Loucy (cell line): ENCODE measurements at regions not wholly inside any gene's neighbourhood (a gene's known extent, or its start where the extent isn't known, plus 50 kb on each side); places are given as distances from the start of the nearest gene placed in this dataset.

Source experiments
- H2AFZ ChIP-seq: fragments of 200-600 bp; sonication (generic); 2 replicates; pipeline ENCODE4 v1.6.0; 2016; ENCODE audit warnings: antibody characterized with exemption, mild to moderate bottlenecking, low read length, moderate library complexity
- H3F3A ChIP-seq: fragments of 200-600 bp; 2 replicates; pipeline ENCODE4 v1.6.0; 2016; ENCODE audit warnings: antibody characterized with exemption, low read depth, mild to moderate bottlenecking
- H3K27me3 ChIP-seq: fragments of 200-600 bp; sonication (generic); 2 replicates; pipeline ENCODE4 v1.6.1; 2014; ENCODE audit warnings: low read length, mild to moderate bottlenecking; ENCODE audit not compliant: insufficient read depth, poor library complexity, severe bottlenecking
- H3K36me3 ChIP-seq: fragments of 200-600 bp; sonication (generic); 2 replicates; pipeline ENCODE4 v1.6.1; 2016; ENCODE audit warnings: low read length; ENCODE audit not compliant: insufficient read depth
- H3K4me1 ChIP-seq: fragments of 200-600 bp; sonication (generic); 2 replicates; pipeline ENCODE4 v1.5.1; 2014; ENCODE audit warnings: low read length, mild to moderate bottlenecking; ENCODE audit not compliant: insufficient read depth, poor library complexity, severe bottlenecking
- H3K4me2 ChIP-seq: fragments of 200-600 bp; sonication (generic); 2 replicates; pipeline ENCODE4 v1.6.0; 2014; ENCODE audit warnings: antibody characterized with exemption, low read length, low read depth, mild to moderate bottlenecking; ENCODE audit not compliant: poor library complexity, severe bottlenecking
- H3K4me3 ChIP-seq: fragments of 200-600 bp; sonication (generic); 2 replicates; pipeline ENCODE4 v1.5.1; 2014; ENCODE audit warnings: low read length, mild to moderate bottlenecking, mixed read lengths; ENCODE audit not compliant: poor library complexity, severe bottlenecking
- H3K79me2 ChIP-seq: fragments of 200-600 bp; sonication (generic); 2 replicates; pipeline ENCODE4 v1.6.1; 2014; ENCODE audit warnings: low read length; ENCODE audit not compliant: insufficient read depth
- H3K9ac ChIP-seq: fragments of 200-600 bp; sonication (generic); 2 replicates; pipeline ENCODE4 v1.6.0; 2014; ENCODE audit warnings: mild to moderate bottlenecking, low read depth, low read length, moderate library complexity; ENCODE audit not compliant: poor library complexity, severe bottlenecking
- H3K9me2 ChIP-seq: fragments of 200-600 bp; sonication (generic); replicated peaks from 2 replicates; pipeline ENCODE4 v1.6.1; 2016; ENCODE audit warnings: low read depth, low read length, mixed read lengths
- H3K9me3 ChIP-seq: fragments of 200-600 bp; sonication (generic); 2 replicates; pipeline ENCODE4 v1.6.1; 2014; ENCODE audit warnings: mild to moderate bottlenecking, antibody characterized with exemption, low read length, low read depth; ENCODE audit not compliant: insufficient read depth
- H4K20me1 ChIP-seq: fragments of 200-600 bp; sonication (generic); 2 replicates; pipeline ENCODE4 v1.6.0; 2014; ENCODE audit warnings: antibody characterized with exemption, low read length, mild to moderate bottlenecking; ENCODE audit not compliant: insufficient read depth, poor library complexity, severe bottlenecking
- CTCF ChIP-seq: fragments of 200-600 bp; sonication (generic); conservative IDR thresholded peaks from 2 replicates; pipeline ENCODE4 v1.5.1; 2014; ENCODE audit warnings: mild to moderate bottlenecking, antibody characterized with exemption, low read length
- EZH2phosphoT487 ChIP-seq: fragments of 200-600 bp; IDR thresholded peaks from 2 replicates; pipeline ENCODE4 v1.6.1; 2018; ENCODE audit warnings: antibody characterized with exemption, mild to moderate bottlenecking, moderate library complexity, borderline replicate concordance

- TF ChIP-seq EZH2phosphoT487 (no peak), CTCF (no peak)
- no peaks in the 10 kb centered on the region for H3K27me3 ChIP-seq
- no peak overlapping the region for H3K4me3 ChIP-seq
- no peaks in the 10 kb centered on the region for H4K20me1 ChIP-seq
- H3K9me2 ChIP-seq, result no peaks in the 10 kb centered on the region
- H3K36me3 ChIP-seq, result no peaks in the 10 kb centered on the region
- no peaks in the 10 kb centered on the region for H3K79me2 ChIP-seq
- no peaks in the 10 kb centered on the region for H3K9me3 ChIP-seq
- H3F3A ChIP-seq, result no peaks in the 10 kb centered on the region
- H2AFZ ChIP-seq, result no peak overlapping the region
- H3K4me1 ChIP-seq, result no peaks in the 10 kb centered on the region
- no peak overlapping the region for H3K4me2 ChIP-seq
- no peak overlapping the region for H3K9ac ChIP-seq
Observed at GRCh38 chr20:20904501-20904831, 192.0 kb upstream of the RALGAPA2 start.

- Histone ChIP-seq H3K79me2 (no peaks in the 10 kb centered on the region), H3F3A (no peaks in the 10 kb centered on the region)
- no peak for TF ChIP-seq CTCF
- TF ChIP-seq EZH2phosphoT487, result no peak
Observed at GRCh38 chr20:20903773-20904500, 191.5 kb upstream of the RALGAPA2 start.

GRCh38 chr20:20897922-20898321 is 185.5 kb upstream of the RALGAPA2 start:
- no peaks in the 10 kb centered on the region for H3K9me3 ChIP-seq
- H2AFZ ChIP-seq, result no peak overlapping the region
- no peaks in the 10 kb centered on the region for H3K79me2 ChIP-seq
- H3F3A ChIP-seq, result no peaks in the 10 kb centered on the region
- H3K27me3 ChIP-seq, result no peaks in the 10 kb centered on the region
- H4K20me1 ChIP-seq, result no peaks in the 10 kb centered on the region
- H3K4me2 ChIP-seq, result no peak overlapping the region
- no peaks in the 10 kb centered on the region for H3K36me3 ChIP-seq
- H3K4me1 ChIP-seq, result no peaks in the 10 kb centered on the region
- H3K9me2 ChIP-seq, result no peaks in the 10 kb centered on the region
- no peak overlapping the region for H3K9ac ChIP-seq
- H3K4me3 ChIP-seq, result no peak overlapping the region
- TF ChIP-seq EZH2phosphoT487 (no peak), CTCF (no peak)

More at GRCh38 chr20:20903773-20904500, 191.5 kb upstream of the RALGAPA2 start:
- H3K36me3 ChIP-seq, result no peaks in the 10 kb centered on the region
- H3K27me3 ChIP-seq, result no peaks in the 10 kb centered on the region
- no peak overlapping the region for H3K4me2 ChIP-seq
- no peaks in the 10 kb centered on the region for H3K9me3 ChIP-seq
- H2AFZ ChIP-seq, result no peak overlapping the region
- H4K20me1 ChIP-seq, result no peaks in the 10 kb centered on the region
- no peak overlapping the region for H3K9ac ChIP-seq
- H3K4me1 ChIP-seq, result no peaks in the 10 kb centered on the region
- no peak overlapping the region for H3K4me3 ChIP-seq
- no peaks in the 10 kb centered on the region for H3K9me2 ChIP-seq
